Right kidney (tissue), 1 donor: ENCODE measurements at regions not wholly inside any gene's neighbourhood (a gene's known extent, or its start where the extent isn't known, plus 50 kb on each side); places are given as distances from the start of the nearest gene placed in this dataset.

ENCODE experiments used
- DNase-seq: peaks from one replicate; pipeline ENCODE4 v3.0.0-alpha.2; 2016

DNA sequence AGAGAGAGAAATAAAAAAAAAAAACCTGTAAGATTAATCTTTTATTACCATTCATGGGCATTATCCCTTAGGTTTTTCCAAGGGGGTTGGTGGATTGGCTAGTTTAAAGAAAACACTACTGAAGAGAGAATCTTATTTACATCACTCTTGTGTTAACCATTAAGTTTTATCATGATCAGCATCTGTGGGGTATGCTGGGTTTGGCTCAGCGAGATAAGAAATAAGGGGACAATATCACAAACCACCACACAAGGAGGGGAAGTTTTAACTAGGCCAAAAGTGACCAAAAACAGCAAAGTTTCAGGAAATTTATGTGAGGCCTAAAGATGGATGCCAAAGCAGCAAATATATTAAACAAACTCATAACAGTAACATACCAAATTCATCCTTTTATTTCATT lies 548.6 kb downstream of the SLC16A7 start:
- DNase-seq = no peak

DNA sequence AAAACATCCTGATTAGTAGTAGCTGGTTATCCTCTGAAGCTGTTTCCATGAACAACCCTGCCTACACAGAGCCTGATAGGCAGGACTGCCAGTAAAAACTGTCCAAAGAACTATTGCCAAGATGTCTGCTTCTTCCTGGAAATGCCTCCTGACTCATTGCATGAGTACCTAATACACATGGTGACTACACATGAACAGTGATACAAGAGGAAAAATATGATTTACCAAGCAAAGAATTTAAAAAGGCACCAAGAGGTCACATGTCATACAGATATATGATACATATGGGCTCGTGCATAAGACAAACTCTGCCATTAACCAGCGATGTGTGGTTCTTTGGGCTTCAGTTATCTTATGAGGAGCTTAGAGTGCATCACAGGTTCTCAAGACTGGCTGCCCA lies 552.3 kb downstream of the SLC16A7 start:
- DNase-seq = no peak

DNA sequence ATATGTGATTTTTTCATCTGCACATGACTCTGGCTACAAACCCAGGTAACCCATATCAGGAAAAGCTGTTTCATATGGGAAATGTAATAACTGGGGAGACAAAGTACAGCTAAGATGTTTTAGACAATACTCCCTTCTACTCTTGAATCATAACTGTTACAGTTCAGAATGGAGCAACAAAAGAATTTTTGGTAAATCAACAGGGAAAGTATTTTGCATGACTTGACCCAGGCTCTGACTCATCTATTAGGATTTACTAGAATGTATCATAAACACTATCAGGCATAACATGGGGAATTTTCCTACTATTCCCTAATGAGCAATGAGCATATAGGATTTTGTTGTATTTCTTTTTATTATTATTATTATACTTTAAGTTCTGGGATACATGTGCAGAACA lies 553.0 kb downstream of the SLC16A7 start:
- DNase-seq = no peak

DNA sequence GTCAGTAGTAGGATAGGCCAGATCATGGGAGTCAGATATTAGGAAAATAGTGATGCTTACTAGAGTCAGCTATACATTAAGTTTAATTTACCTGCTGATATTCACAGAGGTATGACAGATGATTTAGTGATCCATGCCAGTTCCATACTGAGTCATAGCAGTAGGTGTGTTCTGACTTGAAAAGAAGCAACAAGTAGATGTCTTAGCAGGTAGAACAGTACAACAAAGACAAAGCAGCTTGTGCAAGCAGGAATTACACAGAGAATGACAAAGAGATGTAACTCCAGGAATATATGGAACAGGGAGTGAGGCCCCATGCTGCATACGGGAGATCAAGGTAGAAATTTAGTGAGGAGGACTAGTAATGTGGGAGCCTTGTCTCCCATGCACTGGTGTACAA lies 556.9 kb downstream of the SLC16A7 start:
- no peak for DNase-seq

DNA sequence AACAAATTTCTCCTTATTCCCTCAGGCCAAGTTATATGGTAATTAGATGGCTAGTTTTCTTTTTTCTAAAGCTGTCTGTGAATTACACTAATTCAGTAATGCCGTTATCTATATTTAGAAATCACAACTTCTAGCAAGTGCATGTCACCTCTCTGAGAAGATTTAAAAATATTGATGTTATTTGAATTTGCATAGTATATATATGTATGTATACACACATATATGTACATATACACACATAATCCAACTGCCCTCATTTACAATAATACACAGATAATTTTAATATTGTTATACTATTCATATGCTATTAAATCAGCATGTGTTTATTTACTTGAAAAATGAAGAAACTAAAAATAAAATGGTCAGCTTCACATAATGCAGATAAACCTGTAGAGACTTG lies 563.9 kb downstream of the SLC16A7 start:
- no peak for DNase-seq

DNA sequence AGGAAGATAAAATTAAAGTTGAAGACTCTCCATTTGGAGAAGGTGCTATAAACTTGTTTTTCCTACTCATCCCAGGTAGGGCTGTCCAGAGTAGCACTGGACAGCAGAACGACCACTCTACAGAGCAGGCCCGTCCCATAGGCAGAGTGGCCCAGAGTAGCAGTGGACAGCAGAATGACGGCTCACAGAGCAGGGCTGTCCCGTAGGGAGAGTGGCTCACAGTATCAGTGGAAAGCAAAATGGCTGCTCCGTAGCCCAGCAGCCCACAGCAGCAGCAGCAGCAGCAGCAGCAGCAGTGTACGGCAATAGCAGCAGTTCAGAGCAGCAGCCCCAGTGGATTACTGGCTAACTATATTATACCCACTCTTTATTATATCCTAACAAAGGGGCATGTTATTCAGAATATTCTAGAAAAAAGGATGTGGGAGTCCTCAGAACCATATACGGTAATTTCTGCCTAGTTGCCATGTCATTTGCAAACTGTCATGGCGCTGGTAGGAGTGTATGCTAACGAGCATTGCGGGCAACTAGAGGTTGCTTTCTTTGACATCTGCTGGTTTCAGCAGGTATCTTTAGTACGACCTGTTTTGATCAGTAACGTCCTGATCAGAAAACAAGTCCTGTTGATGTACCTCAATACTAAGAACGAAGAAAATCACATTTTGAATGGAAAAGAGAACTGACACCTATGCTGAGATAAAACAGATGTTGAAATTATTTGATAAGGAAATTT lies 567.3 kb downstream of the SLC16A7 start:
- DNase-seq = no peak

DNA sequence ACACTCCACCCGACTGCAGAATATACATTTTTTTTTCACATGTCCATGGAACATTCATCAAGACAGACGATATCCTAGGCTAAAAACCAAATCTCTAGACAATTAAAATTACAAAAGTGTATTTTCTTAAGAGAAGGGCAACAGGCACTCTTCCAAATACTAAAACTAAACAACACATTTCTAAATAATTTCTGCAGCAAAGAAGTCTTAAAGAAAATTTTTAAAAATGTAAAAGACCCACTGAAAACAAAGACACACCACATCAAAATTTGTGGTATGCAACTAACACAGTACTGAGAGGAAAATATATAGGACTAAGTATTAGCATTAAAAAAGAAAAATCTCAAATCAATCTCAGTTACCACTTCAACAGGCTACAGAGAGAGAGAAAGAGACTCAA lies 570.0 kb downstream of the SLC16A7 start:
- DNase-seq = no peak

DNA sequence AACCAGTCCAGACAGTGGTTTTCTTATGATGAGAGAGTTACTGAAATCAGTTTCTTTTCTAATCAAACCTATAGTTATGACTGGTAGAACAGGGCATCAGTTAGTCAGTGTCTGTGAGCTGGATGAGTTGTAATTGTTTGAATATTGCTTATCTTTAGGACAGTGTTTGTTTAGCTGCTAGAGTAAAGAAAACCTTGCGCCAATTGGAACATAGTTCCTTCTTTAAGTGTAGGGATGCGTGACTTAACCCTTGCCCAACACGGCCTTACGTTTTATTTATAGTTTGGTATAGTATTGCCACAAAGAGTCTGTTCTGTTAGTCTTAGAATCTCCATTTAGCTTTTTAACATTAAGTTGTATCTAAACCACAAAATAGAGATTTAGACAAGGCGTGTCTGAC lies 572.6 kb downstream of the SLC16A7 start:
- DNase-seq = no peak

DNA sequence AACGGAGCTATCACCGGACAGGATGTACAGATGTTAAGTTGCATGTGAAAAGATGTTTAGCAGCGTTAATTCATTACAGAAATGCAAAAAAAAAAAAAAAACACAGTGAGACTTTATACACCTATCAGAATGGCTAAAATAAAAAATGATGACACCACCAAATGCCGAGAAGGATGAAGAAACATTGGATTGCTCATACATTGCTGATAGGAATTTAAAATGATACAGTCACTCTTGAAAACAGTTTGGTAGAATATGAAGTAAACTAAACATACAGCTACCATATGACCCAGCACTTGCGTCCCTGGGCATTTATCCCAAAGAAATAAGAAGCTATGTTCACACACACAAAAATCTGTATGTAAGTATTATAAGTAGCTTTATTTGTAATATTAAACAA lies 574.1 kb downstream of the SLC16A7 start:
- DNase-seq = no peak

DNA sequence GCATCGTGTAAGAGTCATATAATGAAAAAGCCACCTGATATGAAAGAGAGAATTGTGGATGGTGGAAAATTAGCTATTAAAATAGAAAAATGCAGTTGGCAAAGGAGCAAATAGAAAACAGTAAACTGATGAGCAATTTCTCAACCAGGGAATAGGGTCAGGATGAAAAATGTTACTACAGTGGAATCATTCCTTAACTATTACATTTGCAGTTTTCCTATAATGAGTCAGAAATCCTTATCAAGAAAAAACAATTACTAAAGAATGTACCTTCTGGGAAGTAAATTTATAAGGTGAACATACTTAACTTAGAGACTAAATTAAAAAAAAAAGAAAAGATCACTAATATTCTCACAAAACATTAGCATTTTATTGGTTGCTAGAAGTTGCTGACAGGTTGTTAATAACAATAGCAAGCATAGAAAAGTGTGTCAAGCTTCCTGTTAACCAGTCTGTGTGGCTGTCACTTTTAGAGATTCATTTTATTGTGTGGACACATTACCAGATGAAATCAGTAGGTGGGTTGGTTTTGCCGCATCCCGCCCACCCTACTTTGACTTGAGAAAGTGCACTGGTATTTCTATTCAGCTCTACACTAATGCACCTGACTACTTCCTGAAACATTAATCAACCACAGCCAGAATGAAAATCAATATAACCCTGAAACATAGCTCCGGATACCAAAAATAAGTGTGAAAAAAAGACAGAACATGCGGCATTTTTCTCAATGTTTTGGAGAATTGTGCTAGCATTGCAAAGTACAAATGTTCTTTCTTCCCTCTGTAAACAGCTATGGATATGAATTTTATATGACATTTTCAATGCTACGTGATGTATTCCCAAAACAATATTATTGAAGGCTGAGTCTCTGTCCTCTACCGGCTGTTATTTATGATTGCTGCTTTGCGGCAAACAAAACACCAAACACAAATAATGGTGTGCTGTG lies 576.7 kb downstream of the SLC16A7 start:
- DNase-seq = no peak

DNA sequence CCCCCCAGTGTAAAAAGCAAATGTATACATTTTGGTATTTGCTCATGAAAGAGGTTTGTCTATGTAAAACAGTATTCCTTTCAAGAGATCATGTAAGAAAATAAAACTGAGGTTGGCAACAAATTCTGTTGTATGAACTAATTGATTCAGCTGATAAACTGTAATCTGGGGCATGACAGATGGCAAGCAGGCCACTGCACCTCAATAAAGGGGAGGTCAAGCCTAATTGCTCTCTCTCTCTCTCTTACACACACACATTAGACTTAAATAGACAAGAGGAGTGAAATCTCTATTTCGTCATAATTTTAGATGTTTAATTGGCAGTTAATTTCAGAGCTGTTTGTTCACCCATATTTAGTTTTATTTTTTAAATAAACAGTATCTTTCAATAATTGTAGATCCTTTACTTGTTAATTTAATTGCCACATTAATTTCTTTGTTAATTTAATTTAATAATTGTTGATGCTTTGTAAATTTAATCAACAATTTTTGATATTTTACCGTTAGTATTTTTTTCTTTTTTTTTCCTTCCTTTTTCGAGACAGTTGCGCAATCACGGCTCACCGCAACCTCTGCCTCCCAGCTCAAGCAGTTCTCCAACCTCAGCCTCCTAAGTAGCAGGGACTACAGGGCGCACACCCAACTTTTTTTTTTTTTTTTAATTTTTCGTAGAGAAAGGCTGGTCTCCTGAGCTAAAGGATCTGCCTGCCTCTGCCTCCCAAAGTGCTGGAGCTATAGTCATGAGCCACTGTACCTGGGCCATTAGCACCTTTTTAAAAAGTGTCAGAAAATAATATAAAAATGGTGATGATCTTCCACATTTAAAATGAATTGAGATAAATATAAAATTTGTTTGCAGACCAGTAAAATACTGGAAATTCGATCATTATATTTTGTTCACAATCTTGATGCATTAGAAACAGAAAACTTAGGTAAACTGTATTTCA lies 577.7 kb downstream of the SLC16A7 start:
- no peak for DNase-seq

DNA sequence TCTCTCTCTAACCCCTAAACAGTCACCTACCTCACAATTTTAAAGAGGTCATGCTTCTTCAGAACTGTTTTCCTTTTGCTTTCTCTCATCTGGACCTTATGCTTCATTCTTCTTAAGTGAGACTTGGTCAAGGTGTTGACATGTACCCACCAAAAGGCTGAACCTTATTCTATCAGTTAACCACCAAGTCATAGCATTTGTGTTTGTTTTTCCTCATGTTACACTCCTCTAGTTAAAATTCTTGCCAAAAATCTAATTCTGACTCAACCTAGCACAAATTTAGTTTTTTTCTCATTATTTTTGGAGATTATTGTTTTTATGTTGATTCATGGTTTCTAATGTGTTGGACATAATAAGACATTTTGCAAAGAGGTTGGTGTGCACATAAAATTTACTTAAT lies 578.6 kb downstream of the SLC16A7 start:
- DNase-seq = no peak

DNA sequence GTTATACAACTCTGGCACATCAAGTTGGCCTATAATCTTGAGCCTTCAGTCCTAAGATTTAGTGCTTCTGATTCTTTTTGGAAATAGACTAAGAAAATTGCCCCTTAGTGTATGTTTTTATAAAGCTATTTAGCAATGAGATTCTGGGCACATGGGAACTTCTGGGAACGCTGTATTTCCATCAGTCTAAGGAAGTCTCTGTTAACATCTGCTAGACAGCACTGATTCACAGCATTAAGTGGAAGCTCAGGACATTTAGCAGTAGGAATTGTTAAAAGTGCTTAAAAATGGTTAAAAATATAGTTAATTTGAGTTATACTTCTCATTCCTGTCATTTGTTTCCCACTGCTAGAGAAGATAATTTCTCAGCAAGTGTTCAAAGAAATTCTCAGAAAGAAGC lies 579.1 kb downstream of the SLC16A7 start:
- DNase-seq = no peak

DNA sequence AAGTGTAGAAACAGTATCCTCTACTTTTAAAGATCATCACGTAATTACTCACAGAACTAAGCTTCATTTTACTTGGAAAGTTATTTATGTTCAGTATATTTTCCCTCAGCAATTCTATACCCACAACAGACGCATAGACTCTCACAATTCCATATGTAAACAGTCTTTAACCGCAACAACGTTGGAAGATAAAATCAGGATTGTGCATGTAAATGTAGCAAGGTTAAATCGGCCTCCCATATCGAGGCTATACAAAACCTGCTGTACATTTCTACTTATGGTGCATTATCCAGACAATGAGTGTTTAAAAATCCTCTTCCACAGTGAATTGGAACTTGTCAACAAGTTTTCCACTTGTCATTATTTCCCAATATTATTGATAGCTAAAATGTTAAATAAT lies 581.1 kb downstream of the SLC16A7 start:
- no peak for DNase-seq

DNA sequence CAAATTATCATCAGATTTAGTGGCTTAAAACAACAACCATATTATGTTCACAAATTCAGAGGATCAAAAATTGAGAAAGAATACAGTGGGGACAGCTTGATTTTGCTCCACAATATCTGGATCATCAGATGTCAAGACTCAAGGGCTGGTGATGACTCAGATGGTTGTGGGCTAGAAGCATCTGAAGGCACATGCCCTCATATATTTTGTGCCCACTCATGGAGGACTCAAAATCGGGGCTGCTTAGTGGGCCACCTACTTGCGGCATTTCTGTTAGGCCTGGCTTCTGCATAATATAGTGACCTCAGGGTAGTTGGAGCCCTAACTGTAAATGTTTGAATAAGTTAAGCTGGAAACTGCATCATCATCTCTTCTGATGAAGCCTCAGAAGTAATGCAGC lies 584.5 kb downstream of the SLC16A7 start:
- DNase-seq = no peak

DNA sequence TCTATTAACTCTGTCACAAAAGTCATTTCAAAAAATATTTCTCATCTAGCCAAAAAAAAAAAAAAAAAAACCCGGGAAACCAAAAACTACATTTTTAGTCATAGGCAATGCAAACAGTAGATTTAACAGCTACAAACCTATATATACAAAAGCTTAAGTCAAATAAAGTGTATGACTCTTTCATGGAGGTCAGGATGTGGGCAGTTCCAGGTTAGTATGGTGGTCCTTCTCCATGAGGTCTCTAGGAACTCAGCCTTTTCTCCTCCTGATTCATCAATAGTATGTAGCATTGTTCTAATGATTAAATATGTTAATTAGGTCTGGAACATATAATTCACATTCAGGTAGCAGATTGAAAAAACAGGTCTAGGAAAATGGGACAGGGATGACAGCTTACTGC lies 586.5 kb downstream of the SLC16A7 start:
- no peak for DNase-seq

DNA sequence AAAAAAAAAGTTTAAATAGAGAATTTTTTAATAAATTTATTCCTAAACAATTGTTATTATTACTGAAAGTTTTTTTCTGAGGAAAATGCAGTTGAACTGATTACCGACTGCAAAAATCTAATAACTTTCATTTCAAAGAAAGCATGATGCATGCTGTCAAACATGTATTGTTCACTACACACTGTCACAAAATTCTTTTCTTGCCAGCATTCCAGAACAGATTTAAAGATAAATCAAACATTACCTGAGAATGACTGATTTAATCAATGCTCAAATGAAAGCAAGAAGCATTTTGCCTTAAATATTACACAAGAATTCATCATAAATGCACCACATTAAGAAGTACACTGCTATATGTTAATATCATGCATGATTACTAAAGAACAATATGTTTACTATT lies 588.3 kb downstream of the SLC16A7 start:
- DNase-seq = no peak

DNA sequence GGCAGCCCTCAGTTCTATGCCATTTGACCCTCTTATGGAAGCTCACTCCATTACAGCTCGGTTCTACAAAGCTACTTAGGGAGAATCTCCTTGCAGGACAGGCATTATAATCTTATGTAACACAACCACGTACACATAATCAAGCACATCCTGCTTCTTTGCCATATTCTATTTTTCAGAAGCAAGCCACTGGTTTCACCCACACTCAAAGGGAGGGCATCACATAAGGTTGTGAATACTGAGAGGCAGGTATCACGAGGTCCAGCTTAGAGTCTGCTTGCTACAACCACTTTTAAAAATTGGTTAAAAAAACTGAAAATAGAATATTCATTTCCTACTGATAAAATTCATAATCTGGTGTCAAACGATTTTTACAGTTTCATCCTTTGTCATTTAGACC lies 589.2 kb downstream of the SLC16A7 start:
- DNase-seq = no peak

DNA sequence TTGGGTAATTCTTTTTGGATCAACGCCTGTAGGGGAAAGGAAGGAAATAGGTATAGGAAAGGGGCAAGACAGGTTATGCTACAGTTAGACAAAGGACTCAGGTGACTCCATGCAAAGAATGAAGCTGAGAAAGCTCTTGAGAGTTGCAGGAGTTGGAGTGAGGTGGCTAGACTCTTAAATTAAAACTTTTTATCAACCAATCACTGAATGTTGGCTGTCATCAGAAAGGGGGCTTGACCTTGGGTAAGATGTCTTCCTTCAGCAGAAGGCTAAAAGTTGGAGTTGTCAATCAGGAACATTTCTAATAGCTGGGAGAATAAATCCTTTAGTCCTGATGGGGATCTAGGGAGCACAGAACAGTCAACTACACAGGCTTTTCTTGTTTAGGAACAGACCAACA lies 595.4 kb downstream of the SLC16A7 start:
- DNase-seq = no peak

DNA sequence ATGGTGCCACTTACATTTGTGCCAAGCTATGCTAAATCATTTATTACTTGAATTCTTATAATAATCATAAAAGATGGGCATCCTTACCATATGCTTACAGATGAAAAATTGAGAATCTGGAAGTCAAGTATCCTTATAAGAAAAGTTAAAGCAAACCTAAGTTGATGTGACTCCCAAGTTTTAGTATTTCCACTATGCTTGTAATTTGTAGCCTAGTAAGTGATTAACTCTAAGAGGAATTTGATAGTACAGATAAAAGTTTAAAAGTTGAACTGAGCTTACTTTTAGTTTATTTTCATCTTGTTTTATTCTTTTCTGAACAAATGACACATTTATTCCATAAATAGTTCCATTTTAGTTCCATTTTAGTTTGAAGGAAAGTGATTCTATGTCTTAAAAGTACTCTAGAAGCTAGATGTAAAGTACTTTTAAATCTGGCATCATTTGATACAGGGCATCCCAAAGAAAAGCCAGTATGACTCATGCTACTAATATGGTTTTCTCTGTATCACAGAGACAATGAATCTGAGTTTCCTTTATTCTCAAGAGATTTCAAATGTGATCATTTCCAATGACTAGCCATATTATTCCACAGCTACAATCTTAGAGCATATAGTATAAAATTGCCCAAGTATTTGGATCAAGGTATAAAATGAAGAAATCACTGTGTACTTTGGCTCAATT lies 596.0 kb downstream of the SLC16A7 start:
- DNase-seq = no peak

DNA sequence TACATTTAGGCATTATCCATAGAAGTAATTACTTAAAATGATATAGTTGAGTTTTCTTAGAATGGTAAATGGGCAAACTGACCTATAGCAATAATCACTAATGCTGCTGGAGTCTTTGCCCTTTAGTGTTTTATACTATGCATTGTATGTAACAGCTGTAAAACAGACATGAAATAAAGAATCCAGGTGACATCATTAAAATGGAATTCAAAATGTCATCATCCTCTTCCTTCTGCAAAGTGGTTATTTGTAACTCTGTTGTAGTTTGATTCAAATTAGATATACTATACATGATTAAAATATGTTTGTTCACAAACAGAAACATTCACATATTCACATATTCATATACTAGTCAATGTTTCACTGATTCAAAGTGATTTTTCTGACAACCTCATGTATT lies 598.8 kb downstream of the SLC16A7 start:
- no peak for DNase-seq

DNA sequence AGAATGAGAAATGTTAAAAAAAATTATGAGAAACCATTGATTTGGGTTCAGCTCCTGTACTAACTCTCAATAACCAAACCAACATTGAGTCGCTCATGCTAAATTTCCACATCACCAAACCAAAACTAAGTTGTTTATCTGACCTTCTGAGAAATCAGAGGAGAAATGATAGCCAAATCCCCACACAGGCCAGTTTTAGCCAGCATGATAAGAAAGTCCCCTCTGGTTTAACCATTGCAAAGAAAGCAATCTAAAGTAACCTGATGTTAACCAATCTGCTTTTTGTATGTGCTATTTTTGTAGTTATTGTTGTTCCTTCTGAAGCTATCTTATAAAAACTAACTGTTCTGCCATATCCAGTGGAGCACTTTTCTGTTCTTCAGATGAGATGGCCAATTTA lies 599.7 kb downstream of the SLC16A7 start:
- no peak for DNase-seq
